EL (cell line): ENCODE measurements at regions not wholly inside any gene's neighbourhood (a gene's known extent, or its start where the extent isn't known, plus 50 kb on each side); places are given as distances from the start of the nearest gene placed in this dataset.

ENCODE experiments used
- DNase-seq: peaks from one replicate; pipeline ENCODE4 v3.0.0-alpha.2; 2016

- no peak for DNase-seq
Measured at GRCh38 chr11:70733327-70734325, 335.3 kb downstream of the CTTN start.

- no peak for DNase-seq
Measured at GRCh38 chr11:70734379-70734778, 336.1 kb downstream of the CTTN start.

GRCh38 chr11:70734911-70735310 is 336.6 kb downstream of the CTTN start:
- DNase-seq = no peak

GRCh38 chr11:70735976-70736375 is 337.6 kb downstream of the CTTN start:
- no peak for DNase-seq

GRCh38 chr11:70736461-70736860 is 338.1 kb downstream of the CTTN start:
- no peak for DNase-seq

- no peak for DNase-seq
Measured at GRCh38 chr11:70736937-70737640, 338.8 kb downstream of the CTTN start.

GRCh38 chr11:70737816-70738630 is 339.7 kb downstream of the CTTN start:
- no peak for DNase-seq

GRCh38 chr11:70738661-70739060 is 340.3 kb downstream of the CTTN start:
- no peak for DNase-seq

- no peak for DNase-seq
Measured at GRCh38 chr11:70739091-70739490, 340.8 kb downstream of the CTTN start.

- no peak for DNase-seq
Measured at GRCh38 chr11:70739811-70740487, 341.6 kb downstream of the CTTN start.

- DNase-seq = no peak
Measured at GRCh38 chr11:70740488-70740851, 342.1 kb downstream of the CTTN start.

- DNase-seq = no peak
Measured at GRCh38 chr11:70741085-70741484, 342.8 kb downstream of the CTTN start.

GRCh38 chr11:70742553-70743291 is 344.4 kb downstream of the CTTN start:
- DNase-seq = no peak

- no peak for DNase-seq
Measured at GRCh38 chr11:70743329-70743728, 345.0 kb downstream of the CTTN start.

GRCh38 chr11:70743941-70744351 is 345.6 kb downstream of the CTTN start:
- no peak for DNase-seq

- no peak for DNase-seq
Measured at GRCh38 chr11:70744396-70745185, 346.3 kb downstream of the CTTN start.

GRCh38 chr11:70745451-70745850 is 347.1 kb downstream of the CTTN start:
- no peak for DNase-seq

- no peak for DNase-seq
Measured at GRCh38 chr11:70745941-70746340, 347.6 kb downstream of the CTTN start.

- no peak for DNase-seq
Measured at GRCh38 chr11:70746351-70746750, 348.0 kb downstream of the CTTN start.

GRCh38 chr11:70747285-70747684 is 349.0 kb downstream of the CTTN start:
- no peak for DNase-seq

GRCh38 chr11:70747921-70748320 is 349.6 kb downstream of the CTTN start:
- no peak for DNase-seq
